ENCODE measurements at regions not wholly inside any gene's neighbourhood (a gene's known extent, or its start where the extent isn't known, plus 50 kb on each side); places are given as distances from the start of the nearest gene placed in this dataset.
"Not testable (repeated sequence)": the region's sequence is repeated elsewhere in the genome, so short reads cannot be mapped to it uniquely, and the experiment has no call there.

GRCh38 chr10:2214092-2214491 lies 476.8 kb upstream of the ADARB2 start:
- DNase-seq = no peak

- DNase-seq = no peak
Observed at GRCh38 chr10:2212244-2212834, 475.0 kb upstream of the ADARB2 start.

GRCh38 chr10:2210088-2210487 lies 472.8 kb upstream of the ADARB2 start:
- DNase-seq = no peak

GRCh38 chr10:2208106-2208505 lies 470.8 kb upstream of the ADARB2 start:
- no peak for DNase-seq

GRCh38 chr10:2207246-2207922 lies 470.1 kb upstream of the ADARB2 start:
- DNase-seq = no peak

GRCh38 chr10:2205406-2205805 lies 468.1 kb upstream of the ADARB2 start:
- DNase-seq = no peak

GRCh38 chr10:2202401-2202800 lies 465.1 kb upstream of the ADARB2 start:
- DNase-seq = no peak

GRCh38 chr10:2201534-2202099 lies 464.3 kb upstream of the ADARB2 start:
- no peak for DNase-seq

GRCh38 chr10:2197663-2198062 lies 460.3 kb upstream of the ADARB2 start:
- DNase-seq = no peak

GRCh38 chr10:2196272-2196671 lies 458.9 kb upstream of the ADARB2 start:
- no peak for DNase-seq

- DNase-seq = not testable (repeated sequence)
Observed at GRCh38 chr10:2189356-2189755, 452.0 kb upstream of the ADARB2 start.

GRCh38 chr10:2188371-2188770 lies 451.0 kb upstream of the ADARB2 start:
- DNase-seq = no peak

- DNase-seq = no peak
Observed at GRCh38 chr10:2173327-2173726, 436.0 kb upstream of the ADARB2 start.

- no peak for DNase-seq
Observed at GRCh38 chr10:2165771-2166460, 428.6 kb upstream of the ADARB2 start.

GRCh38 chr10:2150288-2150687 lies 413.0 kb upstream of the ADARB2 start:
- no peak for DNase-seq

GRCh38 chr10:2145926-2146478 lies 408.7 kb upstream of the ADARB2 start:
- DNase-seq = no peak

- no peak for DNase-seq
Observed at GRCh38 chr10:2145491-2145890, 408.2 kb upstream of the ADARB2 start.

GRCh38 chr10:2144584-2144983 lies 407.3 kb upstream of the ADARB2 start:
- DNase-seq = no peak

- DNase-seq = no peak
Observed at GRCh38 chr10:2143213-2143835, 406.0 kb upstream of the ADARB2 start.

GRCh38 chr10:2139746-2140145 lies 402.4 kb upstream of the ADARB2 start:
- no peak for DNase-seq

- DNase-seq = no peak
Observed at GRCh38 chr10:2137549-2138174, 400.3 kb upstream of the ADARB2 start.

- DNase-seq = no peak
Observed at GRCh38 chr10:2130705-2131305, 393.5 kb upstream of the ADARB2 start.

Measured in CD4-positive, alpha-beta T cell treated with Interleukin-10 for 1 hour (primary cell).